DND-41 (cell line): ENCODE measurements at regions not wholly inside any gene's neighbourhood (a gene's known extent, or its start where the extent isn't known, plus 50 kb on each side); places are given as distances from the start of the nearest gene placed in this dataset.
"Not testable (repeated sequence)": the region's sequence is repeated elsewhere in the genome, so short reads cannot be mapped to it uniquely, and the experiment has no call there.

Experiments used
- ATAC-seq: fragments of 200-7000 bp; cut with Tn5 transposase; 3 replicates; pipeline ENCODE4 v1.9.1; 2021; ENCODE audit warnings: low read depth; ENCODE audit not compliant: insufficient read depth
- DNase-seq: peaks from one replicate; pipeline ENCODE4 v3.0.0-alpha.2; 2020
- H2AFZ ChIP-seq: 2 replicates; pipeline ENCODE4 v1.6.0; 2012; ENCODE audit warnings: low read depth, low read length
- H3K27ac ChIP-seq: 2 replicates; pipeline ENCODE4 v1.5.1; 2012; ENCODE audit warnings: low read length, inconsistent platforms
- H3K27me3 ChIP-seq: fragments of 200-600 bp; sonication (generic); 2 replicates; pipeline ENCODE4 v1.6.0; 2012; ENCODE audit warnings: low read length, mild to moderate bottlenecking, inconsistent platforms; ENCODE audit not compliant: insufficient read depth, poor library complexity
- H3K36me3 ChIP-seq: 2 replicates; pipeline ENCODE4 v1.5.1; 2012; ENCODE audit warnings: low read length, inconsistent platforms; ENCODE audit not compliant: insufficient read depth
- H3K4me1 ChIP-seq: 2 replicates; pipeline ENCODE4 v1.5.1; 2012; ENCODE audit warnings: mild to moderate bottlenecking, low read length; ENCODE audit not compliant: insufficient read depth
- H3K4me2 ChIP-seq: 2 replicates; pipeline ENCODE4 v1.6.0; 2012; ENCODE audit warnings: mild to moderate bottlenecking, moderate library complexity, low read length, inconsistent platforms; ENCODE audit not compliant: insufficient read depth
- H3K4me3 ChIP-seq, 2 experiments: fragments of 200-600 bp in 1 of 2; shearing (Covaris generic) in 1 of 2; 2 replicates each; pipeline ENCODE4 v1.5.1; 2012 to 2016; ENCODE audit warnings: inconsistent platforms in 2 of 2, low read length in 2 of 2, mild to moderate bottlenecking in 2 of 2, low read depth in 1 of 2, moderate library complexity in 1 of 2
- H3K79me2 ChIP-seq: 2 replicates; pipeline ENCODE4 v1.6.0; 2012; ENCODE audit warnings: low read length, inconsistent platforms; ENCODE audit not compliant: insufficient read depth
- H3K9ac ChIP-seq: 2 replicates; pipeline ENCODE4 v1.6.0; 2012; ENCODE audit warnings: low read depth, mild to moderate bottlenecking, inconsistent platforms, low read length, moderate library complexity
- H3K9me3 ChIP-seq: 2 replicates; pipeline ENCODE4 v1.5.1; 2012; ENCODE audit warnings: low read length, moderate library complexity, mild to moderate bottlenecking, inconsistent platforms; ENCODE audit not compliant: insufficient read depth, severe bottlenecking
- H4K20me1 ChIP-seq: 2 replicates; pipeline ENCODE4 v1.6.0; 2012; ENCODE audit warnings: low read length; ENCODE audit not compliant: insufficient read depth
- CTCF ChIP-seq: IDR thresholded peaks from 2 replicates; pipeline ENCODE4 v1.5.1; 2012; ENCODE audit warnings: borderline replicate concordance, low read length, moderate library complexity, mild to moderate bottlenecking; ENCODE audit not compliant: poor library complexity, severe bottlenecking; ENCODE audit errors: extremely low read depth
- EZH2 ChIP-seq: IDR thresholded peaks from 3 replicates; pipeline ENCODE4 v1.6.1; 2012; ENCODE audit warnings: borderline replicate concordance, low read depth, mild to moderate bottlenecking, moderate library complexity, low read length, inconsistent platforms; ENCODE audit not compliant: severe bottlenecking

DNA sequence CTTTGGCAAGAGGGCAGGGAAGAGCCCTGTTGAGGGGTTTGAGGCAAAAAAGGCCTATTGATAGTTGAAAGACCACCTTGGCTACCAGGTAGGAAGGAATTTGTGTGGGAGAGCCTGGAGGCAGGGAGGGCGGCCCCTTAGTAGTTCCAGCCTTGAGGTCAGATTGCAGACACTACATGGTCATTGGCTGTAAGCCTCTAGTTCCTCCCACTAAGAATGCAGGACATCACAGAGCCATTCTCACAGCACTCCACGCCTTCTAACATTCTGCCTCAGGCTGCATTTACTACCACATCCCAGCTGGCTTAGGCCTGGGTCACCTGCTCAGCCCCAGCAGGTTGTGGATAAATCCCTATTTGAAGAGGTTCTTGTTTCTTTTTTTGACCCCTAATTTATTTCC lies 91.0 kb upstream of the SNX9 start:
- TF ChIP-seq EZH2 (no peak), CTCF (no peak)
- H3K4me1 ChIP-seq, result no peaks in the 10 kb centered on the region
- H3K27me3 ChIP-seq, result no peaks in the 10 kb centered on the region
- no peak overlapping the region for H3K4me3 ChIP-seq
- no peak for DNase-seq
- H4K20me1 ChIP-seq, result no peaks in the 10 kb centered on the region
- no peaks in the 10 kb centered on the region for H3K9me3 ChIP-seq
- H3K9ac ChIP-seq, result no peak overlapping the region
- no peak overlapping the region for H3K27ac ChIP-seq
- no peak overlapping the region for H3K4me2 ChIP-seq
- no peaks in the 10 kb centered on the region for H3K79me2 ChIP-seq
- H3K36me3 ChIP-seq, result no peaks in the 10 kb centered on the region
- H2AFZ ChIP-seq, result no peak overlapping the region
- ATAC-seq, result no peak

DNA sequence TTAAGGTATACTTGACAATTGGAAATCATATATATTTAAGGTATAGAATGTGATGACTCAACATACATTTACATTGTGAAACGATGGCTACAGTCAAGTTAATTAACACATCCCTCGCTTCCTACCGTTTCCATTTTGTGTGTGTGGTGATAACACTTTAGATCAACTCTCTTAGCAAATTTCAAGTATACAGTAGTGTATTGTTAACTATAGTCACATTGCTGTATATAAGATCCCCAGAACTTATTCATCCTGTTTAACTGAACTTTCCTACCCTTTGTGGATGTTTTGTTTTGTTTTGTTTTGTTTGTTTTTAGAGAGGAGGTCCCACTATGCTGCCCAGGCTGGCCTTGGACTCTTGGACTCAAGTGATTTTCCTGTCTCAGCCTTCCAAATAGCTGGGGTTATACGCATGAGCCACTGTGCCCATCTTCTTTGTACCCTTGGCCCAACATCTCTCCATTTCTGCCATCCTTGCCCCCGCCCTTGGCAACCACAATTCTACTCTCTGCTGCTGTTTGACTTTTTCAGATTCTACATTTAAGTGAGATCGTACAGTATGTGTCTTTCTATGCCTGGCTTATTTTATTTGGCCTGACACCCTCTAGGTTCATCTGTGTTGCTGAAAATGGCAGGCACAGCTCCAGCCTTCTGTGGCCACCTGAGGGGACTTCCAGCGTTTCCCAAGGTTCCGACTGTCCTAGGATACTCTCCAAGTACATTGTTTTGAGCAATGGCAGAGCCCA lies 90.5 kb upstream of the SNX9 start:
- Histone ChIP-seq H3K27me3 (no peaks in the 10 kb centered on the region), H3K9me3 (no peaks in the 10 kb centered on the region), H3K79me2 (no peaks in the 10 kb centered on the region), H4K20me1 (no peaks in the 10 kb centered on the region), H2AFZ (no peak overlapping the region), H3K36me3 (no peaks in the 10 kb centered on the region), H3K4me3 (no peak overlapping the region), H3K4me2 (no peak overlapping the region), H3K9ac (no peak overlapping the region), H3K4me1 (no peaks in the 10 kb centered on the region), H3K27ac (no peak overlapping the region)
- ATAC-seq (no peak), DNase-seq (no peak)
- TF ChIP-seq EZH2, result no peak
- no peak for TF ChIP-seq CTCF

- not testable (repeated sequence) for ATAC-seq, H3K27ac ChIP-seq, H3K9me3 ChIP-seq, H3K4me2 ChIP-seq, H3K4me3 ChIP-seq, H3K79me2 ChIP-seq, H2AFZ ChIP-seq, H4K20me1 ChIP-seq, DNase-seq, H3K9ac ChIP-seq, H3K27me3 ChIP-seq, H3K36me3 ChIP-seq, H3K4me1 ChIP-seq
Observed at GRCh38 chr6:157736555-157736954, 86.5 kb upstream of the SNX9 start.

GRCh38 chr6:157741321-157741947 lies 81.6 kb upstream of the SNX9 start:
- H3K4me2 ChIP-seq, result no peak overlapping the region
- H3K27me3 ChIP-seq, result no peaks in the 10 kb centered on the region
- H3K4me1 ChIP-seq, result no peaks in the 10 kb centered on the region
- no peaks in the 10 kb centered on the region for H3K36me3 ChIP-seq
- ATAC-seq, result no peak
- DNase-seq, result no peak
- no peaks in the 10 kb centered on the region for H3K9me3 ChIP-seq
- H4K20me1 ChIP-seq, result no peaks in the 10 kb centered on the region
- no peak overlapping the region for H3K9ac ChIP-seq
- no peak overlapping the region for H2AFZ ChIP-seq
- H3K79me2 ChIP-seq, result no peaks in the 10 kb centered on the region
- H3K27ac ChIP-seq, result no peak overlapping the region
- TF ChIP-seq CTCF, result no peak
- no peak for TF ChIP-seq EZH2
- no peak overlapping the region for H3K4me3 ChIP-seq
